HepG2 (cell line): ENCODE measurements at regions not wholly inside any gene's neighbourhood (a gene's known extent, or its start where the extent isn't known, plus 50 kb on each side); places are given as distances from the start of the nearest gene placed in this dataset.

Source experiments
- ATAC-seq: fragments of 200-7000 bp; cut with Tn5 transposase; 3 replicates; pipeline ENCODE4 v1.9.1; 2020; ENCODE audit warnings: mild to moderate bottlenecking, moderate library complexity
- BruUV-seq: library from RNA; stranded (reverse); fragments of 400-500 nt; replicated peaks from 2 replicates; lab custom pipeline; 2021; lab: Mats Ljungman, UMichigan
- CTCF ChIA-PET: fragments of 300-600 bp; formaldehyde crosslinking; extraction: SDS; loops from one replicate; lab custom pipeline; 2021; ENCODE audit warnings: low total read pairs, inconsistent platforms, low intra/inter-chr PET ratio; lab: Yijun Ruan, JAX
- POLR2A ChIA-PET: fragments of 350-600 bp; sonication (Branson Sonifier 250); formaldehyde crosslinking; loops from one replicate; lab custom pipeline; 2020; ENCODE audit warnings: antibody characterized with exemption, inconsistent platforms; lab: Yijun Ruan, JAX
- DNase-seq: peaks from one replicate; pipeline ENCODE4 v3.0.0-alpha.2; 2015; ENCODE audit warnings: low spot score
- FAIRE-seq: peaks from 3 replicates; lab custom pipeline; 2011; peaks lifted over from hg19 to GRCh38; lab: Jason Lieb, UNC
- H2AFZ ChIP-seq: one replicate; pipeline ENCODE4 v1.6.1; 2011; ENCODE audit warnings: low read length, inconsistent platforms
- H3K27ac ChIP-seq: fragments of 300-600 bp; 3 replicates; pipeline ENCODE4 v1.8.0; 2011; ENCODE audit warnings: mixed run types, mild to moderate bottlenecking, mixed read lengths, low read length, inconsistent platforms; ENCODE audit not compliant: insufficient read depth; ENCODE audit errors: extremely low read length
- H3K27me3 ChIP-seq, 2 experiments: fragments of 200-600 bp in 1 of 2; 2 replicates in 1 of 2; 3 replicates in 1 of 2; pipeline versions ENCODE4 v1.6.0 to v1.8.0; 2011; ENCODE audit warnings: low read length in 2 of 2, mild to moderate bottlenecking in 2 of 2, moderate library complexity in 2 of 2, inconsistent platforms in 1 of 2; ENCODE audit not compliant: insufficient read depth in 2 of 2, control insufficient read depth in 1 of 2
- H3K36me3 ChIP-seq, 2 experiments: fragments of 200-600 bp in 1 of 2; replicated peaks in 1 of 2; 2 replicates in 1 of 2; 3 replicates in 1 of 2; pipeline versions ENCODE4 v1.5.1 to v1.8.0; 2011; ENCODE audit warnings: low read length in 2 of 2, inconsistent platforms in 1 of 2; ENCODE audit not compliant: insufficient read depth in 2 of 2, control insufficient read depth in 1 of 2
- H3K4me1 ChIP-seq: 2 replicates; pipeline ENCODE4 v1.5.1; 2012; ENCODE audit warnings: low read length, inconsistent platforms; ENCODE audit not compliant: insufficient read depth
- H3K4me2 ChIP-seq: 2 replicates; pipeline ENCODE4 v1.6.0; 2011; ENCODE audit warnings: low read depth, low read length, inconsistent platforms
- H3K4me3 ChIP-seq, 3 experiments: fragments of 200-600 bp in 1 of 3; sonication (generic), shearing (Covaris generic) in 1 of 3; replicated peaks in 1 of 3; 2 replicates each; pipeline ENCODE4 v1.5.1; 2011 to 2016; ENCODE audit warnings: low read length in 3 of 3, inconsistent platforms in 2 of 3, low read depth in 2 of 3, mild to moderate bottlenecking in 2 of 3, control low read depth in 1 of 3, mixed read lengths in 1 of 3; ENCODE audit not compliant: insufficient read depth in 1 of 3
- H3K79me2 ChIP-seq: one replicate; pipeline ENCODE4 v1.6.1; 2011; ENCODE audit warnings: low read length, inconsistent platforms; ENCODE audit not compliant: insufficient read depth
- H3K9ac ChIP-seq: 2 replicates; pipeline ENCODE4 v1.6.0; 2011; ENCODE audit warnings: mild to moderate bottlenecking, low read depth, low read length, inconsistent platforms; ENCODE audit not compliant: insufficient read depth
- H3K9me3 ChIP-seq: 2 replicates; pipeline ENCODE4 v1.5.1; 2012; ENCODE audit warnings: mild to moderate bottlenecking, low read length
- H4K20me1 ChIP-seq: 2 replicates; pipeline ENCODE4 v1.6.0; 2011; ENCODE audit warnings: inconsistent platforms, mild to moderate bottlenecking, low read length, moderate library complexity; ENCODE audit not compliant: insufficient read depth
- ATF3 ChIP-seq: sonication (generic); formaldehyde crosslinking; IDR thresholded peaks from 2 replicates; pipeline ENCODE4 v1.4.0; 2020; ENCODE audit warnings: missing genetic modification reagents
- GATAD2A ChIP-seq: IDR thresholded peaks from 2 replicates; pipeline ENCODE4 v1.6.1; 2016
- KMT2B ChIP-seq: IDR thresholded peaks from 2 replicates; pipeline ENCODE4 v1.6.1; 2016; ENCODE audit warnings: missing genetic modification reagents, missing compliant biosample characterization
- MLXIP ChIP-seq: sonication (generic); formaldehyde crosslinking; IDR thresholded peaks from 2 replicates; pipeline ENCODE4 v1.9.0; 2021; ENCODE audit warnings: missing genetic modification reagents, borderline replicate concordance
- PCBP1 ChIP-seq: fragments of 200-400 bp; formaldehyde crosslinking; IDR thresholded peaks from 2 replicates; pipeline ENCODE4 v1.6.1; 2017; ENCODE audit warnings: mild to moderate bottlenecking, low read depth, low read length, borderline replicate concordance
- PRPF4 ChIP-seq: fragments of 200-400 bp; formaldehyde crosslinking; IDR thresholded peaks from 2 replicates; pipeline ENCODE4 v1.6.1; 2016; ENCODE audit warnings: low read length, low read depth; ENCODE audit not compliant: poor library complexity, severe bottlenecking
- SETDB1 ChIP-seq: sonication (generic); formaldehyde crosslinking; IDR thresholded peaks from 2 replicates; pipeline ENCODE4 v1.5.1; 2020; ENCODE audit warnings: missing genetic modification reagents, mild to moderate bottlenecking, borderline replicate concordance
- SOX5 ChIP-seq: IDR thresholded peaks from 2 replicates; pipeline ENCODE4 v1.6.1; 2016; ENCODE audit warnings: borderline replicate concordance
- SRSF1 ChIP-seq: fragments of 200-400 bp; formaldehyde crosslinking; optimal IDR thresholded peaks from 2 replicates; pipeline ENCODE3; 2017; ENCODE audit warnings: mild to moderate bottlenecking, low read depth, low read length, moderate library complexity
- SYNCRIP ChIP-seq: fragments of 200-400 bp; formaldehyde crosslinking; IDR thresholded peaks from 2 replicates; pipeline ENCODE4 v1.6.1; 2018; ENCODE audit warnings: mild to moderate bottlenecking, low read depth, low read length; ENCODE audit not compliant: insufficient read depth
- TBL1XR1 ChIP-seq: fragments of 150-350 bp; IDR thresholded peaks from 2 replicates; pipeline ENCODE4 v1.6.1; 2014; ENCODE audit warnings: borderline replicate concordance, low read length; ENCODE audit not compliant: partially characterized antibody
- THAP7 ChIP-seq: sonication (generic); formaldehyde crosslinking; IDR thresholded peaks from 2 replicates; pipeline ENCODE4 v1.8.1; 2023; ENCODE audit warnings: mild to moderate bottlenecking, missing genetic modification reagents
- ZBTB37 ChIP-seq: sonication (generic); formaldehyde crosslinking; IDR thresholded peaks from 2 replicates; pipeline ENCODE4 v1.4.0; 2020; ENCODE audit warnings: mild to moderate bottlenecking, missing genetic modification reagents
- ZEB1 ChIP-seq: IDR thresholded peaks from 2 replicates; pipeline ENCODE4 v1.6.1; 2012; ENCODE audit warnings: mild to moderate bottlenecking, low read depth, inconsistent platforms; ENCODE audit not compliant: insufficient replicate concordance
- ZNF350 ChIP-seq: sonication (generic); formaldehyde crosslinking; IDR thresholded peaks from 2 replicates; pipeline ENCODE4 v1.4.0; 2020; ENCODE audit warnings: mild to moderate bottlenecking, low read depth, missing genetic modification reagents, borderline replicate concordance
- ZNF567 ChIP-seq: sonication (generic); formaldehyde crosslinking; IDR thresholded peaks from 2 replicates; pipeline ENCODE4 v1.8.1; 2023; ENCODE audit warnings: mild to moderate bottlenecking, missing genetic modification reagents, borderline replicate concordance
- ZNF598 ChIP-seq: sonication (generic); formaldehyde crosslinking; IDR thresholded peaks from 2 replicates; pipeline ENCODE4 v1.5.1; 2020; ENCODE audit warnings: mild to moderate bottlenecking, missing genetic modification reagents, borderline replicate concordance
- WGBS: methylation state at CpG from one replicate; pipeline ENCODE4 v1.1.6; 2017; ENCODE audit warnings: low lambda C conversion rate; 5-methylcytosine and 5-hydroxymethylcytosine counted together
- in situ Hi-C: cut with HindIII; loops from 2 replicates; pipeline ENCODE4 v1.10.0; 2017; ENCODE audit warnings: low pct_unique_long_range_greater_than_20kb; ENCODE audit not compliant: extremely low pct_ligation_motif_present
- intact Hi-C: fragments of 100-400 bp; cut with micrococcal nuclease; formaldehyde crosslinking; loops from one replicate; pipeline ENCODE4 v1.10.0; 2022; ENCODE audit not compliant: unreplicated experiment

- no peak for TF ChIP-seq THAP7 (CRISPR knock-in tag)
- no peak for TF ChIP-seq SRSF1
- no peak for TF ChIP-seq TBL1XR1
- TF ChIP-seq GATAD2A: no peak
- no peak for TF ChIP-seq ZBTB37
- no peak for TF ChIP-seq ZNF567 (CRISPR knock-in tag)
- no peak for TF ChIP-seq ZEB1
- TF ChIP-seq MLXIP (CRISPR knock-in tag): no peak
- no peak for TF ChIP-seq SYNCRIP
Measured at GRCh38 chr16:87176735-87177134, 140.5 kb downstream of the C16orf95 start (continued).

GRCh38 chr16:87177673-87178072 lies 139.5 kb downstream of the C16orf95 start:
- ATAC-seq (no peak), DNase-seq (no peak), FAIRE-seq (no peak)
- Histone ChIP-seq H3K36me3 (no peaks in the 10 kb centered on the region), H3K9me3 (no peaks in the 10 kb centered on the region), H3K4me3 (no peak overlapping the region), H3K9ac (no peak overlapping the region), H4K20me1 (no peaks in the 10 kb centered on the region), H3K27ac (no peak overlapping the region), H3K4me2 (no peak overlapping the region), H2AFZ (no peak overlapping the region), H3K4me1 (no peaks in the 10 kb centered on the region), H3K79me2 (no peaks in the 10 kb centered on the region), H3K27me3 (peaks cover 3 to 41% of the 10 kb centered on the region in 2 experiments)
- POLR2A ChIA-PET: no interaction called here
- intact Hi-C loops (no loop called here), in situ Hi-C loops (no loop called here)
- BruUV-seq: no TSS peak
- WGBS: 35% methylated on average over 15 of the region's 15 CpGs
- CTCF ChIA-PET: no interaction called here
- no peak for TF ChIP-seq ZNF350 (CRISPR knock-in tag)
- TF ChIP-seq ZNF598 (CRISPR knock-in tag): no peak
- TF ChIP-seq SOX5 (CRISPR knock-in tag): no peak
- TF ChIP-seq ZBTB37: no peak
- TF ChIP-seq ATF3: no peak
- TF ChIP-seq SETDB1: no peak
- no peak for TF ChIP-seq PRPF4
- no peak for TF ChIP-seq KMT2B
- TF ChIP-seq PCBP1: no peak
